Cardiac fibroblast (primary cell): ENCODE measurements at regions not wholly inside any gene's neighbourhood (a gene's known extent, or its start where the extent isn't known, plus 50 kb on each side); places are given as distances from the start of the nearest gene placed in this dataset.

Source experiments
- DNase-seq, 2 donors: peaks; one replicate each; pipeline versions ENCODE4 v3.0.0 to v3.0.0-alpha.2; 2010; ENCODE audit warnings: low read depth in 2 of 2
- H3K4me3 ChIP-seq, 2 donors: replicated peaks in 1 of 2; 1 replicate in 1 of 2; 2 replicates in 1 of 2; pipeline ENCODE4 v1.5.1; 2011; ENCODE audit warnings: low read depth in 2 of 2, low read length in 2 of 2, mild to moderate bottlenecking in 2 of 2, moderate library complexity in 1 of 2
- CTCF ChIP-seq: IDR thresholded peaks from one replicate; pipeline ENCODE4 v1.5.1; 2011; ENCODE audit warnings: low read depth, mild to moderate bottlenecking, low read length, inconsistent platforms

DNA sequence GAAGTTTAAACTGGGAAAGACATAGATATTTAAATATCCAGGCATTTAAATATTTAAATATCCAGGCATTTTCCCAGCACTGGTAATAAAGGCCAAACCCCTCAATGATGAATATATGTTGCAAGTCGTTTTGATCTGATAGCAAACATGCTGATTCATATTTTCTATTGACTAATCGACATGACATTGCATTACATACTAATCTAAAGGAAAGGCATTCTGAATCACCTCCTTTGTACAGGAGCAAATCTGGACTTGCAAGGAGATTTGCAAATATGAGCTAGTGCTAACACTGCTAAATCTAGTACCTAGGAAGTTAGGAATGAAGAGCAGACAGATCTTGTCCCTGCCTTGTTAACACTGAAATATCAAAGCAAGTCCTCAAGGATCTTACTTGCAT is 207.3 kb downstream of the SLC7A11 start:
- peak; percentile 61 to 91 for DNase-seq

DNA sequence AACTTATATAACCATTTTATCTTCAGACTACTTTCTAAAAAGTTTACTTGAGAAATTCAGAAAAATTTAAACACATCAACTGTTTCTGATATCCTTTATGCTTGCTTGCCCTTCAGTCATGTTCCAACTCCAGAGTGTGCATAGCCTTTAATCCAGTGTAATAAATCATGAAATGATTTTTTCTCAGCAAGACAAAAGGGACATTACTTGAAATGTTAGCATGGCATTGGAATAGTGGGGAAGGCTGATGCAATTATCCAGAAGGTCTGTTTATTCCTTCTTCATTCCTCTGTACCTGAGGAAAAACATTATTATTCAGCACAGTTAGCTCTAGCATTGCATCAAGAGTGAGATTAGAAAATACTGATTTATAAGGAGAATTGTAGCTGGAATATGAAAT is 209.9 kb downstream of the SLC7A11 start:
- TF ChIP-seq CTCF: no peak
- DNase-seq: no peak
- H3K4me3 ChIP-seq: no peak overlapping the region

More for the DNA sequence above, 207.3 kb downstream of the SLC7A11 start:
- no peak overlapping the region for H3K4me3 ChIP-seq
- no peak for TF ChIP-seq CTCF

GRCh38 chr4:138030375-138030774 is 211.8 kb downstream of the SLC7A11 start:
- DNase-seq: no peak
- no peak for TF ChIP-seq CTCF
- no peak overlapping the region for H3K4me3 ChIP-seq

- TF ChIP-seq CTCF: no peak
- DNase-seq: no peak
- H3K4me3 ChIP-seq: no peak overlapping the region
Measured at GRCh38 chr4:138028923-138029322, 213.2 kb downstream of the SLC7A11 start.

DNA sequence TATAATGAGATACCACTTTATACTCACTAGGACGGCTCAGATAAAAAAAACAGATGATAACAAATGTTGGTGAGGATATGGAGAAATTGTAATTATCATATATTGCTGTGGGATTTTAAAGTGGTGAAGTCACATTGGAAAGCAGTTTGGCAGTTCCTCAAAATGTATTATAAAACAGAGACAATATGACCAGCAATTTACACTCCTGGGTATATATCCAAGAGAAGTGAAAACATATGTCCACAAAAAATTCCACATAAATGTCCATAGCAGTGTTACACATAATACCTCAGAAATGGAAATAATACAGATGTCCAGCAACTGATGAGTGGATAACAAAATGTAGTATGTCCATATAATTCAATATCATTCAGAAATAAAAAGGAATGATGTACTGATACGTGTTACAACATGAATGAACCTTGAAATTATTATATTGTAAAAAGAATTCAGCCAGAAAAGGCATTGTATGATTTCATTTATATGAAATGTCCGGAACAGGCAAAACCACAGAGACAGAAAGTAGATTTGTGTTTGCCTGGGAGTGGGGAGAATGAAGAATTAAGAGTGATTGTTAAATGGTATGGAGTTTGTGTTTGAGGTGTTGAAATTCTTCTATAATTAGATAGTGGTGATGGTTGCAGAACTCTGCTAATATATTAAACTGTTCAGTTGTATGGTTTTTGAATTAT is 220.9 kb downstream of the SLC7A11 start:
- TF ChIP-seq CTCF: no peak
- DNase-seq: no peak
- H3K4me3 ChIP-seq: no peak overlapping the region

- no peak for TF ChIP-seq CTCF
- no peak for DNase-seq
- H3K4me3 ChIP-seq: no peak overlapping the region
Measured at GRCh38 chr4:138014590-138015288, 227.4 kb downstream of the SLC7A11 start.
